HG02759 (cell line): ENCODE measurements at regions not wholly inside any gene's neighbourhood (a gene's known extent, or its start where the extent isn't known, plus 50 kb on each side); places are given as distances from the start of the nearest gene placed in this dataset.

Source experiments
- ATAC-seq: cut with Tn5 transposase; IDR thresholded peaks from one replicate; pipeline ENCODE4 v1.9.1; 2021; ENCODE audit warnings: mild to moderate bottlenecking, moderate library complexity; ENCODE audit not compliant: unreplicated experiment

- ATAC-seq = no peak
Observed at GRCh38 chr15:94882071-94882712, 650.8 kb downstream of the MCTP2 start.

GRCh38 chr15:94887391-94887790, 656.0 kb downstream of the MCTP2 start:
- ATAC-seq = no peak

GRCh38 chr15:94889153-94889552, 657.8 kb downstream of the MCTP2 start:
- ATAC-seq = no peak

- no peak for ATAC-seq
Observed at GRCh38 chr15:94893091-94893490, 661.7 kb downstream of the MCTP2 start.

- ATAC-seq = no peak
Observed at GRCh38 chr15:94894056-94894455, 662.7 kb downstream of the MCTP2 start.

GRCh38 chr15:94909510-94909909, 678.1 kb downstream of the MCTP2 start:
- ATAC-seq = no peak

- no peak for ATAC-seq
Observed at GRCh38 chr15:94910166-94910565, 678.8 kb downstream of the MCTP2 start.

- ATAC-seq = no peak
Observed at GRCh38 chr15:94912760-94913159, 681.4 kb downstream of the MCTP2 start.

- no peak for ATAC-seq
Observed at GRCh38 chr15:94917068-94917467, 685.7 kb downstream of the MCTP2 start.

- ATAC-seq = no peak
Observed at GRCh38 chr15:94921936-94922335, 690.6 kb downstream of the MCTP2 start.

- no peak for ATAC-seq
Observed at GRCh38 chr15:94924057-94924456, 692.7 kb downstream of the MCTP2 start.

GRCh38 chr15:94924971-94925598, 693.7 kb downstream of the MCTP2 start:
- no peak for ATAC-seq

- no peak for ATAC-seq
Observed at GRCh38 chr15:94925680-94926079, 694.3 kb downstream of the MCTP2 start.

GRCh38 chr15:94927003-94927402, 695.6 kb downstream of the MCTP2 start:
- no peak for ATAC-seq

- ATAC-seq = no peak
Observed at GRCh38 chr15:94929282-94929681, 697.9 kb downstream of the MCTP2 start.

- no peak for ATAC-seq
Observed at GRCh38 chr15:94930441-94930840, 699.1 kb downstream of the MCTP2 start.

GRCh38 chr15:94930960-94931359, 699.6 kb downstream of the MCTP2 start:
- ATAC-seq = no peak

- ATAC-seq = no peak
Observed at GRCh38 chr15:94934440-94934839, 703.1 kb downstream of the MCTP2 start.

- no peak for ATAC-seq
Observed at GRCh38 chr15:94937242-94937641, 705.9 kb downstream of the MCTP2 start.

GRCh38 chr15:94943888-94944287, 712.5 kb downstream of the MCTP2 start:
- no peak for ATAC-seq

- ATAC-seq = no peak
Observed at GRCh38 chr15:94951538-94951937, 720.2 kb downstream of the MCTP2 start.

GRCh38 chr15:94963953-94964352, 732.6 kb downstream of the MCTP2 start:
- ATAC-seq = no peak

GRCh38 chr15:94965593-94965992, 734.2 kb downstream of the MCTP2 start:
- ATAC-seq = no peak
